ENCODE measurements at regions not wholly inside any gene's neighbourhood (a gene's known extent, or its start where the extent isn't known, plus 50 kb on each side); places are given as distances from the start of the nearest gene placed in this dataset.
"Not testable (repeated sequence)": the region's sequence is repeated elsewhere in the genome, so short reads cannot be mapped to it uniquely, and the experiment has no call there.

GRCh38 chr4:97015301-97015700, 1128.0 kb downstream of the STPG2 start:
- no peaks in the 10 kb centered on the region for H3K4me1 Mint-ChIP-seq (ENCODE audit: low read depth)
- no peaks in the 10 kb centered on the region for H3K27me3 Mint-ChIP-seq (ENCODE audit: insufficient read depth)
- DNase-seq (ENCODE audit: low spot score) = no peak
- H3K9me3 Mint-ChIP-seq = no peaks in the 10 kb centered on the region
- no peaks in the 10 kb centered on the region for H3K36me3 Mint-ChIP-seq (ENCODE audit: low read depth)
- H3K4me3 Mint-ChIP-seq = no peak overlapping the region
- intact Hi-C loops (cut with micrococcal nuclease) = no loop called here
- no peak overlapping the region for H3K27ac Mint-ChIP-seq

- no peaks in the 10 kb centered on the region for H3K9me3 Mint-ChIP-seq
- H3K27ac Mint-ChIP-seq = no peak overlapping the region
- no peak overlapping the region for H3K4me3 Mint-ChIP-seq
Measured at GRCh38 chr4:97016186-97016907, 1126.9 kb downstream of the STPG2 start.

GRCh38 chr4:97027728-97028410, 1115.4 kb downstream of the STPG2 start:
- Mint-ChIP-seq H3K4me3 (no peak overlapping the region), H3K27ac (no peak overlapping the region), H3K27me3 (ENCODE audit: insufficient read depth) (no peaks in the 10 kb centered on the region), H3K9me3 (peaks cover 4% of the 10 kb centered on the region), H3K36me3 (ENCODE audit: low read depth) (no peaks in the 10 kb centered on the region), H3K4me1 (ENCODE audit: low read depth) (no peaks in the 10 kb centered on the region)
- intact Hi-C loops (cut with micrococcal nuclease) = no loop called here
- DNase-seq (ENCODE audit: low spot score) = no peak

More at GRCh38 chr4:97016186-97016907, 1126.9 kb downstream of the STPG2 start:
- Mint-ChIP-seq H3K36me3 (ENCODE audit: low read depth) (no peaks in the 10 kb centered on the region), H3K27me3 (ENCODE audit: insufficient read depth) (no peaks in the 10 kb centered on the region), H3K4me1 (ENCODE audit: low read depth) (no peaks in the 10 kb centered on the region)
- intact Hi-C loops (cut with micrococcal nuclease) = no loop called here
- no peak for DNase-seq (ENCODE audit: low spot score)

- no peak for DNase-seq (ENCODE audit: low spot score)
- H3K9me3 Mint-ChIP-seq = no peaks in the 10 kb centered on the region
- no peaks in the 10 kb centered on the region for H3K36me3 Mint-ChIP-seq (ENCODE audit: low read depth)
- no peaks in the 10 kb centered on the region for H3K27me3 Mint-ChIP-seq (ENCODE audit: insufficient read depth)
- H3K4me3 Mint-ChIP-seq = no peak overlapping the region
- no peak overlapping the region for H3K27ac Mint-ChIP-seq
- H3K4me1 Mint-ChIP-seq (ENCODE audit: low read depth) = no peaks in the 10 kb centered on the region
- intact Hi-C loops (cut with micrococcal nuclease) = no loop called here
Measured at GRCh38 chr4:97028785-97029184, 1114.5 kb downstream of the STPG2 start.

- H3K4me3 Mint-ChIP-seq; intact Hi-C loops (cut with micrococcal nuclease); H3K9me3 Mint-ChIP-seq; DNase-seq (ENCODE audit: low spot score); H3K36me3 Mint-ChIP-seq (ENCODE audit: low read depth); H3K4me1 Mint-ChIP-seq (ENCODE audit: low read depth); H3K27ac Mint-ChIP-seq; H3K27me3 Mint-ChIP-seq (ENCODE audit: insufficient read depth): not testable (repeated sequence)
Measured at GRCh38 chr4:97037411-97038145, 1105.7 kb downstream of the STPG2 start.

GRCh38 chr4:97038146-97038516, 1105.1 kb downstream of the STPG2 start:
- intact Hi-C loops (cut with micrococcal nuclease) = no loop called here
- Mint-ChIP-seq H3K27me3 (ENCODE audit: insufficient read depth) (no peaks in the 10 kb centered on the region), H3K9me3 (peaks cover 2% of the 10 kb centered on the region), H3K4me1 (ENCODE audit: low read depth) (no peaks in the 10 kb centered on the region), H3K4me3 (no peak overlapping the region), H3K27ac (no peak overlapping the region), H3K36me3 (ENCODE audit: low read depth) (no peaks in the 10 kb centered on the region)
- no peak for DNase-seq (ENCODE audit: low spot score)

GRCh38 chr4:97072666-97073065, 1070.6 kb downstream of the STPG2 start:
- no peak overlapping the region for H3K27ac Mint-ChIP-seq
- intact Hi-C loops (cut with micrococcal nuclease) = no loop called here
- no peak for DNase-seq (ENCODE audit: low spot score)
- H3K4me3 Mint-ChIP-seq = no peak overlapping the region
- no peaks in the 10 kb centered on the region for H3K27me3 Mint-ChIP-seq (ENCODE audit: insufficient read depth)
- H3K9me3 Mint-ChIP-seq = no peaks in the 10 kb centered on the region
- H3K4me1 Mint-ChIP-seq (ENCODE audit: low read depth) = no peaks in the 10 kb centered on the region
- no peaks in the 10 kb centered on the region for H3K36me3 Mint-ChIP-seq (ENCODE audit: low read depth)

GRCh38 chr4:97073194-97073593, 1070.1 kb downstream of the STPG2 start:
- no peak overlapping the region for H3K27ac Mint-ChIP-seq
- no peaks in the 10 kb centered on the region for H3K36me3 Mint-ChIP-seq (ENCODE audit: low read depth)
- H3K4me3 Mint-ChIP-seq = no peak overlapping the region
- no peaks in the 10 kb centered on the region for H3K4me1 Mint-ChIP-seq (ENCODE audit: low read depth)
- intact Hi-C loops (cut with micrococcal nuclease) = no loop called here
- H3K9me3 Mint-ChIP-seq = no peaks in the 10 kb centered on the region
- DNase-seq (ENCODE audit: low spot score) = no peak
- H3K27me3 Mint-ChIP-seq (ENCODE audit: insufficient read depth) = no peaks in the 10 kb centered on the region

- no peak overlapping the region for H3K27ac Mint-ChIP-seq
- H3K4me3 Mint-ChIP-seq = no peak overlapping the region
- no peaks in the 10 kb centered on the region for H3K9me3 Mint-ChIP-seq
- no peaks in the 10 kb centered on the region for H3K27me3 Mint-ChIP-seq (ENCODE audit: insufficient read depth)
- DNase-seq (ENCODE audit: low spot score) = no peak
- H3K36me3 Mint-ChIP-seq (ENCODE audit: low read depth) = no peaks in the 10 kb centered on the region
- intact Hi-C loops (cut with micrococcal nuclease) = no loop called here
- no peaks in the 10 kb centered on the region for H3K4me1 Mint-ChIP-seq (ENCODE audit: low read depth)
Measured at GRCh38 chr4:97074531-97074930, 1068.7 kb downstream of the STPG2 start.

- no peak overlapping the region for H3K4me3 Mint-ChIP-seq
- H3K27ac Mint-ChIP-seq = no peak overlapping the region
- intact Hi-C loops (cut with micrococcal nuclease) = no loop called here
- no peaks in the 10 kb centered on the region for H3K4me1 Mint-ChIP-seq (ENCODE audit: low read depth)
- no peaks in the 10 kb centered on the region for H3K27me3 Mint-ChIP-seq (ENCODE audit: insufficient read depth)
- no peaks in the 10 kb centered on the region for H3K9me3 Mint-ChIP-seq
- DNase-seq (ENCODE audit: low spot score) = no peak
- no peaks in the 10 kb centered on the region for H3K36me3 Mint-ChIP-seq (ENCODE audit: low read depth)
Measured at GRCh38 chr4:97081951-97082350, 1061.3 kb downstream of the STPG2 start.

GRCh38 chr4:97097036-97097435, 1046.2 kb downstream of the STPG2 start:
- H3K4me3 Mint-ChIP-seq; H3K4me1 Mint-ChIP-seq (ENCODE audit: low read depth); H3K27ac Mint-ChIP-seq; H3K36me3 Mint-ChIP-seq (ENCODE audit: low read depth); intact Hi-C loops (cut with micrococcal nuclease); DNase-seq (ENCODE audit: low spot score); H3K27me3 Mint-ChIP-seq (ENCODE audit: insufficient read depth); H3K9me3 Mint-ChIP-seq: not testable (repeated sequence)

GRCh38 chr4:97101171-97101570, 1042.1 kb downstream of the STPG2 start:
- DNase-seq (ENCODE audit: low spot score); H3K4me1 Mint-ChIP-seq (ENCODE audit: low read depth); H3K27me3 Mint-ChIP-seq (ENCODE audit: insufficient read depth); H3K9me3 Mint-ChIP-seq; intact Hi-C loops (cut with micrococcal nuclease); H3K4me3 Mint-ChIP-seq; H3K27ac Mint-ChIP-seq; H3K36me3 Mint-ChIP-seq (ENCODE audit: low read depth): not testable (repeated sequence)

- no peaks in the 10 kb centered on the region for H3K4me1 Mint-ChIP-seq (ENCODE audit: low read depth)
- H3K27me3 Mint-ChIP-seq (ENCODE audit: insufficient read depth) = no peaks in the 10 kb centered on the region
- H3K4me3 Mint-ChIP-seq = no peak overlapping the region
- H3K36me3 Mint-ChIP-seq (ENCODE audit: low read depth) = no peaks in the 10 kb centered on the region
- H3K27ac Mint-ChIP-seq = no peak overlapping the region
- DNase-seq (ENCODE audit: low spot score) = no peak
- H3K9me3 Mint-ChIP-seq = peaks cover 4% of the 10 kb centered on the region
- intact Hi-C loops (cut with micrococcal nuclease) = no loop called here
Measured at GRCh38 chr4:97103252-97103651, 1040.0 kb downstream of the STPG2 start.
